Testis (tissue), 2 donors: ENCODE measurements at regions not wholly inside any gene's neighbourhood (a gene's known extent, or its start where the extent isn't known, plus 50 kb on each side); places are given as distances from the start of the nearest gene placed in this dataset.

ENCODE experiments used
- POLR2A ChIP-seq: fragments of 450-650 bp; IDR thresholded peaks from one replicate; pipeline ENCODE4 v1.6.1; 2017; ENCODE audit warnings: antibody characterized with exemption, mild to moderate bottlenecking, moderate library complexity
- TF ChIP-seq, protein P1 (sequence below), 3 experiments: fragments of 450-650 bp in 2 of 3; fragments of 200-600 bp in 1 of 3; sonication (generic) in 1 of 3; IDR thresholded peaks; one replicate each; pipeline ENCODE4 v1.5.1; 2016 to 2019; ENCODE audit warnings: antibody characterized with exemption in 3 of 3, mild to moderate bottlenecking in 2 of 3, moderate library complexity in 1 of 3

DNA sequence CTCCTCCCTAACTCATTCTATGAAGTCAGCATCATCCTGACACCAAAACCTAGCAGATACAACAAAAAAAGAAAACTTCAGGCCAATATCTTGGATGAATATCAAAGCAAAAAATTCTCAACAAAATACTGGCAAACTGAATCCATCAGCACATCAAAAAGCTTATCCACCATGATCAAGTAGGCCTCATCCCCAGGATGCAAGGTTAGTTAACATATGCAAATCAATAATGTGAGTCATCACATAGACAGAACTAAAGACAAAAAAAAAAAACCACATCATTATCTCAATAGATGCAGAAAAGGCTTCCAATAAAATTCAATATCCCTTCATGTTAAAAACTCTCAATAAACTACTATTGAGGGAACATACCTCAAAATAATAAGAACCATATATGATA lies 306.8 kb upstream of the TMC3 start:
- TF ChIP-seq, protein P1, sequence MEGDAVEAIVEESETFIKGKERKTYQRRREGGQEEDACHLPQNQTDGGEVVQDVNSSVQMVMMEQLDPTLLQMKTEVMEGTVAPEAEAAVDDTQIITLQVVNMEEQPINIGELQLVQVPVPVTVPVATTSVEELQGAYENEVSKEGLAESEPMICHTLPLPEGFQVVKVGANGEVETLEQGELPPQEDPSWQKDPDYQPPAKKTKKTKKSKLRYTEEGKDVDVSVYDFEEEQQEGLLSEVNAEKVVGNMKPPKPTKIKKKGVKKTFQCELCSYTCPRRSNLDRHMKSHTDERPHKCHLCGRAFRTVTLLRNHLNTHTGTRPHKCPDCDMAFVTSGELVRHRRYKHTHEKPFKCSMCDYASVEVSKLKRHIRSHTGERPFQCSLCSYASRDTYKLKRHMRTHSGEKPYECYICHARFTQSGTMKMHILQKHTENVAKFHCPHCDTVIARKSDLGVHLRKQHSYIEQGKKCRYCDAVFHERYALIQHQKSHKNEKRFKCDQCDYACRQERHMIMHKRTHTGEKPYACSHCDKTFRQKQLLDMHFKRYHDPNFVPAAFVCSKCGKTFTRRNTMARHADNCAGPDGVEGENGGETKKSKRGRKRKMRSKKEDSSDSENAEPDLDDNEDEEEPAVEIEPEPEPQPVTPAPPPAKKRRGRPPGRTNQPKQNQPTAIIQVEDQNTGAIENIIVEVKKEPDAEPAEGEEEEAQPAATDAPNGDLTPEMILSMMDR (IDR thresholded peaks at IDR 0.05) = no peak
- TF ChIP-seq POLR2A = no peak
